Right atrium auricular region (tissue), 2 donors: ENCODE measurements at regions not wholly inside any gene's neighbourhood (a gene's known extent, or its start where the extent isn't known, plus 50 kb on each side); places are given as distances from the start of the nearest gene placed in this dataset.

Experiments used
- DNase-seq: peaks from one replicate; pipeline ENCODE4 v3.0.0-alpha.2; 2019; ENCODE audit warnings: low spot score
- H3K27ac ChIP-seq, 2 donors: fragments of 200-600 bp; sonication (generic); 1 replicate in 1 of 2; 2 replicates in 1 of 2; pipeline ENCODE4 v1.5.1; 2016 to 2019
- H3K27me3 ChIP-seq, 2 donors: fragments of 200-600 bp; sonication (generic); one replicate each; pipeline versions ENCODE4 v1.5.1 to v1.6.0; 2017 to 2019
- H3K36me3 ChIP-seq: fragments of 200-600 bp; sonication (generic); one replicate; pipeline ENCODE4 v1.5.1; 2016
- H3K4me1 ChIP-seq, 2 donors: fragments of 200-600 bp; sonication (generic); one replicate each; pipeline versions ENCODE4 v1.5.1 to v1.6.0; 2017 to 2019
- H3K4me3 ChIP-seq, 2 donors: fragments of 200-600 bp; sonication (generic); 1 replicate in 1 of 2; 2 replicates in 1 of 2; pipeline ENCODE4 v1.5.1; 2017 to 2019; ENCODE audit warnings: mild to moderate bottlenecking in 1 of 2, moderate library complexity in 1 of 2
- H3K9me3 ChIP-seq, 2 donors: fragments of 200-600 bp; sonication (generic); one replicate each; pipeline ENCODE4 v1.5.1; 2019
- CTCF ChIP-seq, 2 donors: fragments of 200-600 bp; sonication (generic); IDR thresholded peaks; one replicate each; pipeline ENCODE4 v1.5.1; 2019; ENCODE audit warnings: antibody characterized with exemption in 2 of 2

GRCh38 chr7:18290223-18290622, 205.3 kb upstream of the HDAC9 start:
- no peak for DNase-seq
- Histone ChIP-seq H3K4me3 (peak overlapping the region; percentile 19 to 22), H3K27ac (no peak overlapping the region), H3K36me3 (no peaks in the 10 kb centered on the region), H3K4me1 (peaks cover 0 to 8% of the 10 kb centered on the region in 2 donors), H3K9me3 (no peaks in the 10 kb centered on the region), H3K27me3 (no peaks in the 10 kb centered on the region)
- no peak for TF ChIP-seq CTCF (IDR thresholded peaks at IDR 0.05)

- Histone ChIP-seq H3K36me3 (no peaks in the 10 kb centered on the region), H3K4me3 (peak overlapping the region; percentile 19 to 22), H3K27ac (no peak overlapping the region), H3K4me1 (peaks cover 0 to 8% of the 10 kb centered on the region in 2 donors), H3K9me3 (no peaks in the 10 kb centered on the region), H3K27me3 (no peaks in the 10 kb centered on the region)
- DNase-seq: no peak
- no peak for TF ChIP-seq CTCF (IDR thresholded peaks at IDR 0.05)
Observed at GRCh38 chr7:18290865-18291264, 204.7 kb upstream of the HDAC9 start.

GRCh38 chr7:18292584-18292983, 203.0 kb upstream of the HDAC9 start:
- no peaks in the 10 kb centered on the region for H3K27me3 ChIP-seq
- peak overlapping the region in 1 of 2 donors; percentile 2 for H3K4me3 ChIP-seq
- no peak for DNase-seq
- no peak for TF ChIP-seq CTCF (IDR thresholded peaks at IDR 0.05)
- no peaks in the 10 kb centered on the region for H3K36me3 ChIP-seq
- H3K9me3 ChIP-seq: no peaks in the 10 kb centered on the region
- peak overlapping the region in 1 of 2 donors; percentile 46 for H3K27ac ChIP-seq
- H3K4me1 ChIP-seq: peaks cover 0 to 8% of the 10 kb centered on the region in 2 donors

GRCh38 chr7:18293759-18294158, 201.8 kb upstream of the HDAC9 start:
- TF ChIP-seq CTCF (IDR thresholded peaks at IDR 0.05): no peak
- Histone ChIP-seq H3K36me3 (no peaks in the 10 kb centered on the region), H3K4me1 (peaks cover 0 to 8% of the 10 kb centered on the region in 2 donors), H3K27ac (no peak overlapping the region), H3K4me3 (no peak overlapping the region), H3K9me3 (no peaks in the 10 kb centered on the region), H3K27me3 (no peaks in the 10 kb centered on the region)
- DNase-seq: no peak

DNA sequence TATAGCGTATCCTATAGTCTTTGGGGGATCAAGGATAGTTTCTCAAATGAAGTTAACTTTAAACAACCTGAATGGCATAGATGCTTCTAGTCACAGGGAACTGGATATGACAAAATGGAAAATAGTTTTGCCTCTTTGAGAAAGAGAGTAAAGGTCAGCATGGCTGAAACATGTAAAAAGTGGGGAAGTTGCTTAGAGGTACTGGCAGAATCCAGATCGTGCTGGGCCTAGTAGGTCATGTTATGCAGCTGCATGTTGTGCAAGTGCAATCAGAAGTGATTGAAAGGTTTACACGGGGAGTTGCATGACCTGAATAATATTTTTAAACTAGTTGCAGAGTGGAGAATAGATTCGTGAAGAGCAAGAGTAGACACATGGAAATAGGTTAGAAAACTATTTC, 201.1 kb upstream of the HDAC9 start:
- TF ChIP-seq CTCF (IDR thresholded peaks at IDR 0.05): no peak
- peaks cover 0 to 8% of the 10 kb centered on the region in 2 donors for H3K4me1 ChIP-seq
- no peak overlapping the region for H3K27ac ChIP-seq
- no peaks in the 10 kb centered on the region for H3K27me3 ChIP-seq
- no peaks in the 10 kb centered on the region for H3K36me3 ChIP-seq
- H3K9me3 ChIP-seq: no peaks in the 10 kb centered on the region
- no peak for DNase-seq
- H3K4me3 ChIP-seq: no peak overlapping the region

DNA sequence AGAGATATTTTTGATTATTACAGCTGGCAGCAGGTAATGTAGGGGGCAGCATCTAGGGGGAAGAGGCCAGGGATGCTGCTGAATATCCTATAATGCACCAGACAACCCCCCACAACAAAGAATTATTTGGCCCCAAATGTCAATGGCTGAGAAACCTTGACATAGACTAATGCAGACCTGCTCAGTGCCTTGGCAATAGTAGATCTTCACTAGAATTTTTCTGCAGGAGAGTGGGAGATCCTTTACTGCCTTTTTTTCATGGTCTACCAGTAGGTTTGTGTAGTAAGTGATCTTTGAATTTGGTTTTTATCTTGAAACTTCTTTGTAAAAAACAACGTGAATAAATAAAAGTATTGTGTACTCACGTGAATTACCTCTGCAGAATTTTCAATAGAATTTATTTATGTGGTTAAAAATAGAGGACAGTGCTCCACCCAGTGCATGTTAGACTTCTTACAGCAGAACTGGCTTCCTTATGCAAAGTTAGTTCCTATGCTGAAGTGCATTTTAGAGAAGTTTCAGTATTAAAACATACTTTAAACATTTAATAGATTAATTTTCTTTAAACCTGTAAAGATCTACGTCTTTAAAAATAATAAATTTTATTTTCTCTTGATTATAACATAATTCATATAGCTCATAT, 199.6 kb upstream of the HDAC9 start:
- H3K36me3 ChIP-seq: no peaks in the 10 kb centered on the region
- no peaks in the 10 kb centered on the region for H3K9me3 ChIP-seq
- no peak overlapping the region for H3K27ac ChIP-seq
- no peak for TF ChIP-seq CTCF (IDR thresholded peaks at IDR 0.05)
- H3K4me1 ChIP-seq: no peaks in the 10 kb centered on the region
- H3K4me3 ChIP-seq: no peak overlapping the region
- H3K27me3 ChIP-seq: no peaks in the 10 kb centered on the region
- no peak for DNase-seq
